Naive thymus-derived CD4-positive, alpha-beta T cell (primary cell): ENCODE measurements at regions not wholly inside any gene's neighbourhood (a gene's known extent, or its start where the extent isn't known, plus 50 kb on each side); places are given as distances from the start of the nearest gene placed in this dataset.
A peak's percentile ranks its signal among the peaks of the same experiment; 100 is the strongest.
"Not testable (repeated sequence)": the region's sequence is repeated elsewhere in the genome, so short reads cannot be mapped to it uniquely, and the experiment has no call there.

Source experiments
- ATAC-seq: fragments of 150-1000 bp; cut with Tn5 transposase; 2 replicates; pipeline ENCODE4 v1.10.0; 2021; ENCODE audit warnings: mild to moderate bottlenecking, moderate library complexity
- CTCF ChIA-PET: fragments of 350-600 bp; sonication (Branson Sonifier 250); formaldehyde crosslinking; loops from one replicate; lab custom pipeline; 2021; ENCODE audit warnings: antibody characterized with exemption; lab: Charles Lee
- POLR2A ChIA-PET: fragments of 350-600 bp; sonication (Branson Sonifier 250); formaldehyde crosslinking; loops from one replicate; lab custom pipeline; 2021; ENCODE audit warnings: antibody characterized with exemption, inconsistent platforms; lab: Charles Lee
- DNase-seq, 9 donors: peaks; one replicate each; pipeline versions ENCODE4 v3.0.0 to v3.0.0-alpha.2; 2020 to 2022; ENCODE audit warnings: mixed read lengths in 1 of 9
- H3K27ac ChIP-seq: one replicate; pipeline ENCODE4 v1.7.0; 2013; ENCODE audit warnings: mild to moderate bottlenecking, low read depth, low read length, moderate library complexity
- H3K27me3 ChIP-seq, 2 donors: one replicate each; pipeline ENCODE4 v1.7.0; 2013; ENCODE audit warnings: low read length in 2 of 2, mild to moderate bottlenecking in 2 of 2, moderate library complexity in 2 of 2; ENCODE audit not compliant: control insufficient read depth in 2 of 2, insufficient read depth in 2 of 2
- H3K36me3 ChIP-seq, 3 experiments: 1 replicate in 2 of 3; 2 replicates in 1 of 3; pipeline ENCODE4 v1.7.0; 2013; ENCODE audit warnings: low read length in 3 of 3, mild to moderate bottlenecking in 3 of 3, moderate library complexity in 1 of 3; ENCODE audit not compliant: insufficient read depth in 3 of 3, control insufficient read depth in 2 of 3
- H3K4me1 ChIP-seq, 2 donors: one replicate each; pipeline ENCODE4 v1.7.0; 2013; ENCODE audit warnings: low read length in 2 of 2, mild to moderate bottlenecking in 2 of 2, moderate library complexity in 1 of 2; ENCODE audit not compliant: control insufficient read depth in 2 of 2, insufficient read depth in 2 of 2
- H3K4me3 ChIP-seq: 2 replicates; pipeline ENCODE4 v1.7.0; 2013; ENCODE audit warnings: mild to moderate bottlenecking, low read length
- H3K9me3 ChIP-seq, 3 experiments: 1 replicate in 2 of 3; 2 replicates in 1 of 3; pipeline ENCODE4 v1.7.0; 2013; ENCODE audit warnings: low read length in 3 of 3; ENCODE audit not compliant: control insufficient read depth in 2 of 3
- H3K27ac Mint-ChIP-seq, 9 donors: one replicate each; pipeline ENCODE4 v1.8.0; 2020 to 2022; ENCODE audit warnings: mixed read lengths in 9 of 9, mild to moderate bottlenecking in 8 of 9, moderate library complexity in 5 of 9, inconsistent platforms in 2 of 9
- H3K27me3 Mint-ChIP-seq, 5 donors: one replicate each; pipeline ENCODE4 v1.8.0; 2021 to 2022; ENCODE audit warnings: mixed read lengths in 5 of 5, mild to moderate bottlenecking in 1 of 5
- H3K36me3 Mint-ChIP-seq, 5 donors: one replicate each; pipeline ENCODE4 v1.8.0; 2020 to 2022; ENCODE audit warnings: mixed read lengths in 5 of 5, mild to moderate bottlenecking in 3 of 5, inconsistent platforms in 1 of 5
- H3K4me1 Mint-ChIP-seq, 7 donors: one replicate each; pipeline ENCODE4 v1.8.0; 2020 to 2022; ENCODE audit warnings: mixed read lengths in 7 of 7, mild to moderate bottlenecking in 3 of 7, inconsistent platforms in 1 of 7
- H3K4me3 Mint-ChIP-seq, 10 donors: one replicate each; pipeline ENCODE4 v1.8.0; 2020 to 2022; ENCODE audit warnings: mild to moderate bottlenecking in 10 of 10, mixed read lengths in 10 of 10, moderate library complexity in 6 of 10, inconsistent platforms in 2 of 10
- H3K9me3 Mint-ChIP-seq, 11 donors: one replicate each; pipeline ENCODE4 v1.8.0; 2020 to 2022; ENCODE audit warnings: mixed read lengths in 11 of 11, mild to moderate bottlenecking in 4 of 11, inconsistent platforms in 1 of 11, moderate library complexity in 1 of 11
- intact Hi-C, 2 donors: fragments of 100-400 bp; cut with micrococcal nuclease; formaldehyde crosslinking; loops; one replicate each; pipeline ENCODE4 v1.15.1; 2023

DNA sequence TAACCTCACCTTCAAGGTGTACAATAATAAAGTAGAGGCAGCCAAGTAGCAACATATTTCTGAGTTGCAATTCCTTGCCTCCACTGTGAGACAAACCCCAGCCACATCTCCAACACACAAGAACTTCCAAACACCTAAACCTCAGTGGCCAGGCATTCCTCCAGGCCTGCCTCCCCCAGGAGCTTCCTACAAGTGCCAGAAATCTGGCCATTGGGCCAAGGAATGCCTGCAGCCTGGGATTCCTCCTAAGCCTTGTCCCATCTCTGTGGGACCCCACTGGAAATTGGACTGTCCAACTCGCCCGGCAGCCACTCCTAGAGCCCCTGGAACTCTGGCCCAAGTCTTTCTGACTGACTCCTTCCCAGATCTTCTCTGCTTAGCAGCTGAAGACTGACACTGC, 326.6 kb upstream of the KCNMB2 start:
- H3K27me3 Mint-ChIP-seq, H3K4me3 Mint-ChIP-seq, H3K9me3 ChIP-seq, ATAC-seq, H3K36me3 ChIP-seq, H3K4me1 Mint-ChIP-seq, H3K27ac Mint-ChIP-seq, CTCF ChIA-PET, H3K4me3 ChIP-seq, intact Hi-C loops, H3K27ac ChIP-seq, H3K36me3 Mint-ChIP-seq, H3K9me3 Mint-ChIP-seq, H3K27me3 ChIP-seq, DNase-seq, H3K4me1 ChIP-seq, POLR2A ChIA-PET: not testable (repeated sequence)

DNA sequence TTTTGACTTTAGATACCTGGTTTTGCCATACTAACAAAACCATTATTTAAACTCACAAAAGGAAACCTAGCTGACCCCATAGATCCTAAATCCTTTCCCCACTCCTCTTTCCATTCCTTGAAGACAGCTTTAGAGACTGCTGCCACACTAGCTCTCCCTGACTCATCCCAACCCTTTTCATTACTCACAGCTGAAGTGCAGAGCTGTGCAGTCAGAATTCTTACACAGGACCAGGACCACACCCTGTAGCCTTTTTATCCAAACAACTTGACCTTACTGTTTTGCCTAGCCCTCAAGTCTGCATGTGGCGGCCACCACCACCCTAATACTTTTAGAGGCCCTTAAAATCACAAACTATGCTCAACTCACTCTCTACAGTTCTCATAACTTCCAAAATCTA, 325.1 kb upstream of the KCNMB2 start:
- H3K27ac ChIP-seq, DNase-seq, H3K36me3 ChIP-seq, CTCF ChIA-PET, intact Hi-C loops, H3K4me3 ChIP-seq, POLR2A ChIA-PET, H3K4me3 Mint-ChIP-seq, H3K27me3 Mint-ChIP-seq, H3K4me1 Mint-ChIP-seq, H3K27ac Mint-ChIP-seq, ATAC-seq, H3K4me1 ChIP-seq, H3K36me3 Mint-ChIP-seq, H3K9me3 ChIP-seq, H3K9me3 Mint-ChIP-seq, H3K27me3 ChIP-seq: not testable (repeated sequence)

DNA sequence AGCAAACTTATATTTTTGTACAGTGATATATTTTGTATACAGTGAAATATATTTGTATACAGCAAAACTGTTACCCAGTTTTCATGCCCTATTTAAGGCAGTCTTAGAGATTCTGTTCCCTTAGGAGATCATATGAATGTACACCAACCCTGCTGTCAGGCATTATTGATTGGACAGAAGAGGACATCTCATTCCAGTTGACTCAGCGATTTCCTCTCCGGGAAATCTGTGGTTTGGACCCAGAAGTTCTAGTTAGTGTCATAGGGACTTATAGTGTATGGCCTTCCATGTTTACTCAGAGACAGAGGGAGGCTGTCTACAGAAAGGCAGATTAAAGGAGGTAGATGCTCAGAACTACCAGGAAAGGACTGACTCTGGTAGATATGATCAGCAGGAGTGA, 318.8 kb upstream of the KCNMB2 start:
- Histone ChIP-seq H3K36me3 (no peaks in the 10 kb centered on the region), H3K4me3 (no peak overlapping the region), H3K4me1 (no peaks in the 10 kb centered on the region), H3K27me3 (peaks cover 0 to 3% of the 10 kb centered on the region in 2 donors), H3K9me3 (no peaks in the 10 kb centered on the region), H3K27ac (no peak overlapping the region)
- Mint-ChIP-seq H3K9me3 (peaks cover 0 to 8% (median 0%) of the 10 kb centered on the region in 11 donors), H3K4me1 (no peaks in the 10 kb centered on the region), H3K27me3 (peaks cover 0 to 5% (median 3%) of the 10 kb centered on the region in 5 donors), H3K4me3 (no peak overlapping the region), H3K27ac (peak overlapping the region in 1 of 9 donors; percentile 11), H3K36me3 (peaks cover 0 to 8% (median 0%) of the 10 kb centered on the region in 5 donors)
- no peak for DNase-seq
- ChIA-PET CTCF (no interaction called here), POLR2A (no interaction called here)
- intact Hi-C loops = no loop called here
- no peak for ATAC-seq

- Mint-ChIP-seq H3K27me3 (peaks cover 0 to 5% (median 3%) of the 10 kb centered on the region in 5 donors), H3K36me3 (peaks cover 0 to 8% (median 0%) of the 10 kb centered on the region in 5 donors), H3K27ac (no peak overlapping the region), H3K4me1 (no peaks in the 10 kb centered on the region), H3K4me3 (no peak overlapping the region), H3K9me3 (peaks cover 0 to 8% (median 0%) of the 10 kb centered on the region in 11 donors)
- POLR2A ChIA-PET = no interaction called here
- Histone ChIP-seq H3K4me3 (no peak overlapping the region), H3K27me3 (peaks cover 0 to 3% of the 10 kb centered on the region in 2 donors), H3K36me3 (no peaks in the 10 kb centered on the region), H3K9me3 (no peaks in the 10 kb centered on the region), H3K27ac (no peak overlapping the region), H3K4me1 (no peaks in the 10 kb centered on the region)
- DNase-seq = no peak
- intact Hi-C loops = no loop called here
- CTCF ChIA-PET = no interaction called here
- no peak for ATAC-seq
These were observed 318.0 kb upstream of the KCNMB2 start for GRCh38 chr3:178218231-178218630.

GRCh38 chr3:178219661-178220060, 316.6 kb upstream of the KCNMB2 start:
- H3K36me3 Mint-ChIP-seq, H3K4me1 Mint-ChIP-seq, intact Hi-C loops, POLR2A ChIA-PET, ATAC-seq, H3K27me3 ChIP-seq, H3K4me1 ChIP-seq, H3K27ac Mint-ChIP-seq, CTCF ChIA-PET, DNase-seq, H3K27me3 Mint-ChIP-seq, H3K9me3 ChIP-seq, H3K4me3 ChIP-seq, H3K9me3 Mint-ChIP-seq, H3K27ac ChIP-seq, H3K4me3 Mint-ChIP-seq, H3K36me3 ChIP-seq: not testable (repeated sequence)

DNA sequence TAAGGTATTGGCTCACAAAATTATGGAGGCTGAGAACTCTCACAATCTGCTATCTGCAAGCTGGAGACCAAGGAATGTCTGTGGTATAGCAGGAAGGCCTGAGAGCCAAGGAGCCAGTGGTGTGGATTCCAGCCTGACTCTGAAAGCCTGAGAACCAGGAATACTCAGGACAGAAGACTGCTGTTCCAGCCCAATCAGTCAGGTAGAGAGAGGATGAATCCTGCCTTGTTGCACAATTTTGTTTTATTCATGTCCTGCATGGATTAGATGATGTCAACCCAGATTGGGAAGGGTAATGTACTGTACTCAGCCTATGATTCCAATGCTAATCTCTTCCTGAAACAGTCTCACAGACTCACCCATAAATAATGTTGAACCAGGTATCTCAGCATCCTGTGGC, 312.4 kb upstream of the KCNMB2 start:
- Histone ChIP-seq H3K36me3 (no peaks in the 10 kb centered on the region), H3K9me3 (no peaks in the 10 kb centered on the region), H3K27me3 (peaks cover 0 to 3% of the 10 kb centered on the region in 2 donors), H3K4me1 (no peaks in the 10 kb centered on the region), H3K27ac (no peak overlapping the region), H3K4me3 (no peak overlapping the region)
- Mint-ChIP-seq H3K9me3 (peaks cover 0 to 8% (median 0%) of the 10 kb centered on the region in 11 donors), H3K4me1 (no peaks in the 10 kb centered on the region), H3K27me3 (peaks cover 0 to 6% (median 3%) of the 10 kb centered on the region in 5 donors), H3K36me3 (peaks cover 0 to 8% (median 0%) of the 10 kb centered on the region in 5 donors), H3K27ac (no peak overlapping the region), H3K4me3 (no peak overlapping the region)
- no peak for DNase-seq
- ChIA-PET POLR2A (no interaction called here), CTCF (no interaction called here)
- ATAC-seq = no peak
- intact Hi-C loops = no loop called here

DNA sequence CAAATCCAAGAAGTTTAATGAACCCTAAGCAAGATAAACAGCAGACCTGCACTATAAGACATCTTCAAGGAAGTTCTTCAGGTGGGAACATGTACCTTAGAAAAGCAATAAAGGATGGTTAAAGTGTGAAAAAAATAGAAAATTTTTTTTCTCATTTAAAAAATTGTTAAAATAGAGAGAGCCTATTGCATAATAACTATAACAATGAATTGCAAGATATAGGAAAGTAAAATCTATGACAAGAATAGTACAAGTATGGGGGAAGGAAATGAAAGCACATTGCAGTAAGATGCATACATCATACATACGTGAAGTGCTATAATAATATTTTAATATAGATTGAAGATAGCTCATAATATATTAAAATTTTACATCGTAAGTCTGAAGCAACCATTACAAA, 310.1 kb upstream of the KCNMB2 start:
- H3K27ac Mint-ChIP-seq = no peak overlapping the region

More for the DNA sequence above, 310.1 kb upstream of the KCNMB2 start:
- H3K36me3 Mint-ChIP-seq = no peaks in the 10 kb centered on the region
- no peaks in the 10 kb centered on the region for H3K4me1 Mint-ChIP-seq
- DNase-seq = no peak
- ChIA-PET CTCF (no interaction called here), POLR2A (no interaction called here)
- peaks cover 0 to 3% of the 10 kb centered on the region in 2 donors for H3K27me3 ChIP-seq
- peaks cover 0 to 8% (median 0%) of the 10 kb centered on the region in 11 donors for H3K9me3 Mint-ChIP-seq
- H3K4me3 ChIP-seq = no peak overlapping the region
- H3K9me3 ChIP-seq = no peaks in the 10 kb centered on the region
- peaks cover 0 to 2% (median 0%) of the 10 kb centered on the region in 5 donors for H3K27me3 Mint-ChIP-seq
- no peaks in the 10 kb centered on the region for H3K36me3 ChIP-seq
- H3K4me1 ChIP-seq = no peaks in the 10 kb centered on the region
- no peak overlapping the region for H3K4me3 Mint-ChIP-seq
- no peak overlapping the region for H3K27ac ChIP-seq
- ATAC-seq = no peak
- intact Hi-C loops = no loop called here
